GM21447 (cell line): ENCODE measurements at regions not wholly inside any gene's neighbourhood (a gene's known extent, or its start where the extent isn't known, plus 50 kb on each side); places are given as distances from the start of the nearest gene placed in this dataset.

Experiments
- ATAC-seq: cut with Tn5 transposase; IDR thresholded peaks from one replicate; pipeline ENCODE4 v1.9.1; 2021; ENCODE audit not compliant: unreplicated experiment

DNA sequence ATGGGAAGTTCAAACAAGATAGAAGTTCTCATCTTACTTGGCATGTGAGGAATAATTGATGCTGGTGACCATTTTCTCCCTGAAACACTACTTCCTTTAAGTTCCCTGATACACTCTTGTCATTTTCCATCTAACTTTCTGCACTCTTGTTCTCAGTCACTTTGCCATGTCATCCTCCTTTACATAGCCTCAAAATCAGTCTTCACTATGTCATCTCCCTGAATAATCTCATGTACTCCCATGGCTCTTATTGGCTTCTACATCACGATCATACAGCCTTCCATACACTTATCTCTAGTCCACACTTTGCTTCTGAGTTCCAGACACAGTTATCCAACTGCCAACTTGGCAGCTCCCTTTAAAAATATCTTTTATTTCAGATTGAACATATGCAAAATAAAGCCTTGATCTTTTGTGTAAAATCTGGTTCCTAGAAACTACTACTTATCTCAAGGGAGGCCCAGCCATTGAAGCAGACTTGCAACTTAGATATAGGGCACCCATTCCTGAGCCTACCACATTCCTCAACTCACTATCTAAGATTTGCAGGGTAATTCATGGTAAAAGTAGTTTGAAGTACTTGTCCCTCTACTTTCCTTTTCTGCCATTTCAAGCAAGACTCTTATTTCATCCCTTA, 1070.2 kb upstream of the NXPH2 start:
- no peak for ATAC-seq

- ATAC-seq = no peak
These were observed 1056.6 kb upstream of the NXPH2 start for GRCh38 chr2:139836769-139837168.

DNA sequence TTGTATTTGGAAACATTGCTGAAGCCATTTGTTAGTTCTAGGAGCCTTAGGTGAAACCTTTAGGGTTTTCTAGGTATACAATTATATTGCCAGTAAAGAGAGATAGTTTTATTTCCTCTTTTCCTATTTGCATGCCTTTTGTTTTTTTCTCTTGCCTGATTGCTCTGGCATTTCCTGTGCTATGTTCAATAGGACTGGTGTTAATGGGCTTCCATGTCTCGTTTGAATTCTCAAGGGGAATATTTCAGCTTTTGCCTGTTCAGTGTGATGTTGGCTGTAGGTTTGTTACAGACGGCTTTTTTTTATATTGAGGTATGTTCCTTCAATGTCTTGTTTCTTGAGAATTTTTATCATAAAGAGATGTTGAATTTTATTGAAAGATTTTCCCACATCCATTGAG, 1054.9 kb upstream of the NXPH2 start:
- ATAC-seq = no peak

- ATAC-seq = no peak
These were observed 1047.8 kb upstream of the NXPH2 start for GRCh38 chr2:139828011-139828410.

- no peak for ATAC-seq
These were observed 1045.5 kb upstream of the NXPH2 start for GRCh38 chr2:139825726-139826125.

DNA sequence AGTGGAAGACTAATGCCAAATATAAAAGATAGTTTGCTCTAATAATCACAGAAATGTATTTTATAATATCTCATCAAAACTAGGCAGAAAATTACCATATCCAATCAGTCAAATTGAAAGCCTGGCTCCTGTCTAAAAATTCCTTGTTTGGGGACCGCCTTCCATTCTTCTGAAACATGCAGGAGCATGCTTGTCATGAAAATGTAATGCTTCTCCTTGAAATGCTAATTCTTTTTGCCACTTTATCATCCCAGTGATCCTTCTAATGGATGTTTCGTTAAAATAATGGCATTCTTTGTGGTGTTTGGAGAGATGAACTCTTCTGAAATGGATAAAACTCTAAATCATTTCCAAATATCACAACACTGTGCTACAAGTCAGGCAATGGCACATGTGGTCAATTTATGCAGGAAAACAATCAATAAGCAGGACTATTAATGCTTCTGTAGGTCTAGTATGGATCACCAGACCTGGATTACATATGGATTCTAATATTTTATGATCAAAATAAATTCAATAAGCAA, 1039.1 kb upstream of the NXPH2 start:
- no peak for ATAC-seq

GRCh38 chr2:139814458-139814857, 1034.3 kb upstream of the NXPH2 start:
- ATAC-seq = no peak

DNA sequence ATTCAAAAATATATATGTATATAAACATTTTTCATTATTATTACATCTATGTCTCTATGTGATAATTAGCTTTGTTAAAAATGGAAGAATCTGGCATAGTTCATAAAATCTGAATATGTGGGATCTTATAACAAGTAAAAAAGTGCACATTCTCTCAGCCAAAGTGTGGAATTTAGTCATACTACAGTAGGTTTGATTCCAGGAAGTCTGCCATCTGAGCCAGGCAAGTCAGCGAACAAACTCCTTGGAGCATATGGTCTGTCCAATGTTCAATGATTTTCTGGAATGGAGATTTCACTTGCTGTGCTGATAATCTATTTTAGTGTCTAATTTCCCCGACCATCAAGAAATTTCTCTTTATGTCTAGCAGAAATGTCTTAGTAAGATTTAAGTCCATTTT, 1033.2 kb upstream of the NXPH2 start:
- ATAC-seq = no peak

GRCh38 chr2:139805441-139805840, 1025.3 kb upstream of the NXPH2 start:
- no peak for ATAC-seq

DNA sequence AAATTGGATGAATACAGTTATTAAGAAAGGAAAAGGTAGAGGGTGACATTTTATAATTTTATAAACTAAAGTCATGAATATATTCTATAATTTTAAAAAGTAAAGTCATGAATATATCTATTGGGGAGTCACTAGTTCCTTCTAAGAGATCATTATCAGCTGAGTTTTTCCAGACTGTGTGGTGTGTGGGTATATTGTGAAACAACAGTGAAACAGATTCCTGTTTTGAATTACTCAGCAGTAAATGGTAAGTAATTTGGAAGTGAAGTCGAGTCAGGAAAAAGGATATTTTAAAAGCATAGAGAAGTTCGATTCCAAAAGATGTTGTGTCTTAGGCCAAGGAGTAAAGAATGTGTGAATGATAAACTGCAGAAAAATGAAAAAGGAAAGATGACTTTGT, 1018.2 kb upstream of the NXPH2 start:
- ATAC-seq = no peak

GRCh38 chr2:139790807-139791752, 1010.9 kb upstream of the NXPH2 start:
- no peak for ATAC-seq

GRCh38 chr2:139790136-139790535, 1009.9 kb upstream of the NXPH2 start:
- no peak for ATAC-seq

DNA sequence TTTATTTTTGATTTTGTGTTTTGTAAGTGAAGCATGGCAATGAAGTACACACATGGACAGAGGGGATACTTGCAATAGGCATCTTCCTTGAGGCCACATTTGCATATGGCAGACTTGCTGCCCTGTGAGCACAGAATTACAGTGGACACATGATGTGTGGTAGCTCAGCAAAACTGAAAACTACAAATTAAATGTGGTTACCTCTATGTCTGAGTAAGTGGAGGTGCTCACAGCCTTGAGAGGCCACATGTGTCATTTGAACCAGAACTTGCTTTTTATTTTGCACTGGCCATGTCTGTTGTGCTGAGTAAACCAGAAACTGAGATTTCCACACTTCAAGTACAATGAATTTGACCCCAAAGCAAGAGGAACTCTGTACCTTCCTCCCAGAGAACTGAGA, 998.5 kb upstream of the NXPH2 start:
- no peak for ATAC-seq

DNA sequence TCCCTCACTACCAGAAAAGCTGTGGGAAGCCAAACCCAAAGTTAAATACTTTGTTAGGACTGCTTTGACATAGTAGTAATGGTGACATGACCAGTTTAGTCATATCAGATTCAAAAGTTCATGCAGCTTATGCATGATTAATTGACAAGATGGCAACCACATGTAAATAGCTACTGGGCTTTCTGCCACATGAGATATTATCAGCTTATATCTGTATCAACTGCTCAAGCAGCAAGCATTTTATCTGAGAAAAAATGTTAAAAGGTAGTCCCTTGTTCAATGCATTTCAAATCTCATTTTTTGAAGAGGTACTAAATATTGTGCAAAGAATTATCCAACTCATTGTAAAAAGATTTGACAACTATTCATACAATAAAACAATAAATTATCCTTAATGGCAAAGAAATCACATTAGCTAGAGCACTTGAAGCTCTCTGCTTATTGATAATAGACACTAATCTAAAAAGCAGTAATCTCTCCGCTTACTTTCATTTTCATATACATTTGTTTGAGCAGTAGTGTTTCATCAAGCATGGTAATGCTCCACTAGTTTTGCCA, 993.6 kb upstream of the NXPH2 start:
- ATAC-seq = no peak

GRCh38 chr2:139769633-139770032, 989.4 kb upstream of the NXPH2 start:
- ATAC-seq = no peak

DNA sequence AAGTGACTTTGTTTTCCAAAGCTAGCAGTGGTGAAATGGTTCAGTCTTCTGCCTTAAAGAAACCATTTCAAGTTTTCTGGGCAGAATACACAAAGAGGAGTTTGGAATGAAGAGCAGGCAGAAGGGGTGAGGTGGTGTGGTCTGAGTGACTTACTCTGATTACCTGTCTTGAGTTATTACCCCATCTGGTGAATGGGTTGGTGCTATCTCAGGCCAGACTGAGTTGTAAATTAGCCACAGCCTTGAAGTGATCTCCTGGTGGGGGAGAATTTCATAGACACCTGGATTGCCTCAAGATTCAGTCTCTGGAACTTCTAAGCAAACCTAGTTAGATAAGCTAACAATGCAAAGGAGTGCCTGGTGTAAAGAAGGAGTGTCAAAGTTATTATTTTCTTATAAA, 983.5 kb upstream of the NXPH2 start:
- ATAC-seq = no peak

- ATAC-seq = no peak
These were observed 978.9 kb upstream of the NXPH2 start for GRCh38 chr2:139759000-139759505.

GRCh38 chr2:139746901-139747300, 966.7 kb upstream of the NXPH2 start:
- no peak for ATAC-seq

DNA sequence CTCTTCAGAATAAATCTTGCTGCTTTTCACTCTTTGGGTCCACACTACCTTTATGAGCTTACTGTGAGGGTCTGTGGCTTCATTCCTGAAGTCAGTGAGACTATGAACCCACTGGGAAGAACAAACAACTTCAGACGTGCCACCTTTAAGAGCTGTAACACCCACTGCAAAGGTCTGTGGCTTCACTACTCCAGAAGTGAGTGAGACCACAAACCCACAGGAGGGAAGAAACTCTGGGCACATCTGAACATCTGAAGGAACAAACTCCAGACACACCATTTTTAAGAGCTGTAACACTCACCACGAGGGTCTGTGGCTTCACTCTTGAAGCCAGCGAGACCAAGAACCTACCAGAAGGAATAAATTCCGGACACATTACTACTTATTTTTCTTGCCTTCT, 964.1 kb upstream of the NXPH2 start:
- ATAC-seq = no peak

DNA sequence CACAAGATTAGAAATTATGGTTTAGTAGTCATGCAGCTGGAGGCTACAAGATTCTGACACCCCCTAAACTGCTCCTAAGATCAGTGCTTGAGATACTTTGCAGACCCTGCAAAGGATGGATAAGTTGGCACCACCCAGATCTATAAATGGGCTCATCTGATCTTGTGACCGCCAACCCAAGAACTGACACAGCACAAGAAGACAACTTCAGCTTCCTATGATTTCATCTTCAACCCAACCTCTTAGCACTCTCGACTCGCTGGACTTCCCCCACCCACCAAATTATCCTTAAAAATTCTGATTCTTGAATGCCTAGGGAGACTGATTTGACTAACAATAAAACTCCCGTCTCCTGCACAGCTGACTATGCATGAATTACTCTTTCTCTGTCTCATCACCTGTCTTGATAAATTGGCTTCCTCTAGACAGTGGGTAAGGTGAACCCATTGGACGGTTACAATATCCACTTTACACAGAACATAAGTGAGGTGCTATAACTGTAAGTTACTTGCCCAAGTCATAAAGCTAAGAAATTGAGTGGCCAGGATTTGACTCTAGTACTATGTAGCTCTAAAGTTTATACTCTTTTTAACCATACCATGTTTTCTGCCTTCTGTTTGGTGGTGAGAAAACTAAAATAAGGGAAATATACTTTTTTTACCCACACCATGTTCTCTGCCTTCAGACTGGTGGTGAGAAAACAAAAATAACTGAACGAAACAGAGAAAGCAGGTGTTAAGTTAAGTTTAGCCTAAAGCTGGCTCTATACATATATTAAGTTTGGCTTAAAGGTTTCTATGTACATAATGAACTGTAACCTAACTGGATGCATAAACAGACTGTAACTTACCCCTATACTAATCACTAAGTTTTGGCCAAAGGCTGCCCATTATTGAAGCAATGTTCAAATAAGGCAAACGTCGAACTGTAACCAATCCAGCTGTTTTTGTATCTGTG, 962.3 kb upstream of the NXPH2 start:
- no peak for ATAC-seq

DNA sequence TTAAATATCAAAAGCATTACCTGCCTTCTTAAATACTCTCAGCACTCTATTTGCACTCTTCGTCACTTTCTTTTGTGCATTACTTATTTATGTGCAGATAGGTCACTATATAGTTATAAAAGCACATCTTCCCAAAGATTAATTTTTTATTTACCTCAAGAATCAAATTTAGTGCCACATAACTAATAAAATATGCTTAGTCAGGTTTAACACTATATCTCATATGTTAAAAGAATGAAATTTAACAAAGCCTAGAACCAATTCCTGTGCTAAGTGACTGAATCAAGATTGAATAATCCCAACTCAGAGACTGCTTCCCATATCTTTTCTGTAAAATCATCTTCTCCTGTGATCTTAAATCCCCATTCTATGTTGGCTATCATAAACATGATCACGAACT, 957.5 kb upstream of the NXPH2 start:
- ATAC-seq = no peak
